SKM-1 (cell line): ENCODE measurements at regions not wholly inside any gene's neighbourhood (a gene's known extent, or its start where the extent isn't known, plus 50 kb on each side); places are given as distances from the start of the nearest gene placed in this dataset.

Source experiments
- DNase-seq: peaks from one replicate; lab custom pipeline; 2025; ENCODE audit not compliant: unreplicated experiment; lab: John Stamatoyannopoulos, UW

GRCh38 chr18:53755914-53756609, 468.4 kb downstream of the MBD2 start:
- DNase-seq, result no peak

DNA sequence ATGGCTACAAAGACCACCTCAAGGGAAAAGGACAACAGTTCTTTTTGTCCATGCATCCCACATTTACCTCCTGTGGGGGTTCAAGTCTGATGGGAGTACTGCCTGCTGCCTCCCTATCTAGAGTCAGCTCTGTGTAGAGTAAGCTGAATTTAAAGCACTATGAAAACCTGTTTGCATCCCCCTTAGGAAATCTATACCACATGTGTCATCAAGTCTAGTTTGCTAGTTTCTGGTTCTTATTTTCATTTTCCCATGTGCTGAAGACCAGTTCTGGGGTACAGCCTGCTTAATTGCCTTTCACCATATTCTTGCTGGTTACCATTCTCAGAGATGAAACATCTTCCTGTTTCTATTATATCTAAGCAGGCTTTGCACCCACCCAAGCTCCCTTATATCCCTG, 470.3 kb downstream of the MBD2 start:
- no peak for DNase-seq

- no peak for DNase-seq
Observed at GRCh38 chr18:53753601-53754000, 470.9 kb downstream of the MBD2 start.

DNA sequence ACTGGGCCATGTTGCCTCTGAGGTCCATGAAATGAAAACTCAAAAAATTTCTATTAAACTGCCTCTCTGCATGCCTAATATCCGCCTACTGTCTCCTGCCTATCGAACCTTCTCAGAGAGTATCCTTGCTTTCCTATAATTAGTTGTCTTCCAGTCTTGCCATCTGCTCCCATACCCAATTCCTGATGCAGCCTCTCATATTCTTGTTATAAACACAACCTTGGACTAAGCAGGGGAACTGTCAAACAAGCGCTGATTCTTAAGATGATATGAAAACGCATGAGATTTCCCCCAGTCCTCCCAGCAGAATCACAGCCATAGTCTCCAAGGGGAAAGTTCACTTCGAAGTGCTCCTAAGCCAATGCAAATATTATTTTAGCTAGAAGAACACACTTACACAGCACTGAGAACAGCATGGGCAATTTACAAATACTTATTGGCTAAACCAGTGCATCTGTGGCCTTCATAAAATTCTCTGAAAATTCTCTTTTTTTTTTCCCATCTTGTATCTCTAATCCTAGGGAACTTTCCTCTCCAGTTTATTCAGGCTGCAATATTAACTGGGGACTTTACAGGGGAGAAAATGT, 471.6 kb downstream of the MBD2 start:
- DNase-seq, result no peak

GRCh38 chr18:53749766-53750165, 474.7 kb downstream of the MBD2 start:
- DNase-seq, result no peak

- DNase-seq, result no peak
Observed at GRCh38 chr18:53747663-53748160, 476.8 kb downstream of the MBD2 start.

- DNase-seq, result no peak
Observed at GRCh38 chr18:53747210-53747609, 477.3 kb downstream of the MBD2 start.

GRCh38 chr18:53745986-53746385, 478.5 kb downstream of the MBD2 start:
- no peak for DNase-seq

- DNase-seq, result no peak
Observed at GRCh38 chr18:53745224-53745967, 479.1 kb downstream of the MBD2 start.

DNA sequence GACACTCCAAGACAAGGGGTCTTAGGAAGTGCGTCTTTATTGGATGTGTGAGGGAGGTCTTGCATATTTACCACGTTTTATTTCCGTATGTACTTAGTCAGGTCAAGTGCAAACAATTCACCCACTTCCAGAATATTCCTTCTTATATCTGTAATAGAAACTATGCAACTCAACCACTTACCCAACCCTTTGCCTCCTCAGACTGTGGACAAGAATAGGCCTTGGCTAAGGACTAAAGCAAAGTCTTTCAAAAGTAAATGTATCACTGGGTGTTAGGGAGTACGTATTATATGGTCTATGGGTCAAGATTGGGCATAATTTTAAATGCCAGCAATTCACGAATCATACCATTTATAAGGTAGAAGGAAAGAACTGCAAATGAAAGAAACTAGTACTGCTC, 484.8 kb downstream of the MBD2 start:
- no peak for DNase-seq

DNA sequence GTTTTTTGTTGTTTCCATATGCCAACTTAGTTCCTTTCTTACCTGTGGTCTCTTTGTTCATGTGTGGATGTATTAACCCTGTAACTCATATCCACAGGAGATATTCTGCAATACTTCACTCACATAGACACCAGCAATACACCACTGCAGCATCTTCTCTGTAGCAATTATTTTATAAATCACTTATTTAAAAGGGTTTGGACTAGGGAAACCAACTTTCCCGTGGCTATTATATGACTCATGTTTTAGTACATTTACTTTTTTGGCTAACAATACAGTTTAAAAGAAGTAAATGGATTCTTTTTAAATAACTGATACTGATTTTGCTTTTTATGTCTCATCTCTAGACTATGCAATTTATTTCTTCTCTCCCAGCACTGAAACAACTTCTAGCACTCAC, 488.9 kb downstream of the MBD2 start:
- DNase-seq, result no peak

- no peak for DNase-seq
Observed at GRCh38 chr18:53715243-53715853, 509.1 kb downstream of the MBD2 start.

GRCh38 chr18:53710080-53710479, 514.4 kb downstream of the MBD2 start:
- no peak for DNase-seq

DNA sequence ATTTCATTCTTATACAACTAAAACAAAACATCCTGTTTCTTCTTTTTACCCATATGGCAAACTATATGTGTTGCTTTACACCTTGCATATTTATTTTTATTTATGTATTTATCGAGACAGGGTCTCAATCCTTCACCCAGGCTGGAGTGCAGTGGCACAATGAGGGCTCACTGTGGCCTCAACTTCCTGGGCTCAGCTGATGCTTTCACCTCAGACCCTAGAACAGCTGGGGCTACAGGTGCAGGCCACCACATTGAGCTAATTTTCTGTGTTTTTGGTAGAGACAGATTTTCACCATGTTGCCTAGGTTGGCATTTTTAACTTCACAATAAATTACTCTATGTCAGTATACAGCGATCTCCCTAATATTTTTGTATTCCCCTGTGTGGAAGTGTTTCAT, 522.0 kb downstream of the MBD2 start:
- no peak for DNase-seq

DNA sequence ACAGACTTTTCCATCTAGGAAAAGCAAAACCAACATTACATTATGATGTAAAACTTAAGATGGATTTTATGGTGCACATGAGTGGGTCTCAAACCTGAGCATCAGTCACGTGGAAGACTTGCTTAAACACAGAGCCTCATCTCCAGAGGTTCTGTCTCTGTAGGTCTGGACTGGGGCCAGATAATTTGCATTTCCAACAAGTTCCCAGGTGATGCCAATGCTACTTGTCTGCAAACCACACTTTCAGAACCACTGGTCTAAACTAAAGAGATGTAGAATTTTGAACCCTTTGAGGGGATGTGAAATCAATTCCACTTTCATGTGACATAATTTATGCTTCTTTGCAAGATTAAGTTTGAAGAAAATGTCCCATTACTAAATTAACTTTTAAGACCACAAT, 522.8 kb downstream of the MBD2 start:
- no peak for DNase-seq

- no peak for DNase-seq
Observed at GRCh38 chr18:53698907-53699306, 525.6 kb downstream of the MBD2 start.

DNA sequence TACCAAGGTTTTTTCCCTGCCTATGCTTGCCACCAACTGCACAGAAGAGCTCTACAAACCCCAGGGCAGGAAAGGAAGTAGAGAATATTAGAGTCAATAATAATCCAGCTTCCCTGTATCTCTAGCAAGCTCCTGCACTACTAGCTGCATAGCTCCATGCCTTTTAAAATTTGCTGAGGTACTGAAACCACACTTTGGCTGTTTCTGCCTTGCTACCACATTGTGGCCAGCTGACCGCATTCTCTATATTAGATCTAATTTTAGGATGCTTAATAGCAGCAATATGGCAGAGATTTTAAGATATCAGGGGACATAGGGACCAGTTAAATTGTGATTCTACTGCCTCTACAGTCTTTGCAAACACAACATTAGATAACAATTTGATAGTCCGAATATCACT, 534.6 kb downstream of the MBD2 start:
- no peak for DNase-seq

- no peak for DNase-seq
Observed at GRCh38 chr18:53686965-53687364, 537.5 kb downstream of the MBD2 start.

DNA sequence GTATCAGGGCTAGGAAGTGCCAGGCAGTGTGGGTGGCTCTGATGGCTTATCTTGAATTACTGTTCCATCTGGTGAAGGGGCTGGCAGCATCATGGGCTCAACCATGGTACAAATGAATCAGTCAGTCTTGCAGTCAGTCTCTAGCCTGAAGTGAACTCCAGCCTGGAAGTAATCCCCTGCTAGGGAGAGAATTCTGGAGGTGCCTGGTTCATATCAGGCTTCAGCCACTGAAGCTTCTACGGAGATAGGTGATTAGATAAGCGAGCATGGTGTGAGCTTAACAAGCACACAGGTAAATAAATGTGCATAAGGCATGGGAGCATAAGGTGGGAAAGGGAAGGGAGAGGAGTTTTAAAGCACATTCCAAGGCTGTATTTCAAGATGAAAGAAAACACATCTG, 541.7 kb downstream of the MBD2 start:
- no peak for DNase-seq

DNA sequence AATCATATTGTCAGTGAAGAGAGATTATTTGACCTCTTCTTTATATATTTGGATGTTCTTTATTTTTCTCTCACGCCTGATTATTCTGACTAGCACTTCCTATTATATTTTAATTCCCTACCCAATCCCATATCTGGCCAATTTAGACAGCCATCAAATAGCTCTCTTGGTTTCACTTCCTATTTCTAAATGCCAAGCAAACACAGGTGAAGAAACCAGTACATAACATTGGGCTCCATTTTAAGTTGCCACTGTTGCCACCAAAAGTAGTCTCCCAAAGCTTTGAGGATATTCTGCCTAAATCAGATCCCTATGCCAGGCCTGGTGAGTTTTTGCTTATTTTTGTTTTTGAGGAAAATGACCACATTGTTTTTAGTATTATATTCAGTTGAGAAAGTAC, 547.0 kb downstream of the MBD2 start:
- no peak for DNase-seq

- no peak for DNase-seq
Observed at GRCh38 chr18:53665701-53666100, 558.8 kb downstream of the MBD2 start.

DNA sequence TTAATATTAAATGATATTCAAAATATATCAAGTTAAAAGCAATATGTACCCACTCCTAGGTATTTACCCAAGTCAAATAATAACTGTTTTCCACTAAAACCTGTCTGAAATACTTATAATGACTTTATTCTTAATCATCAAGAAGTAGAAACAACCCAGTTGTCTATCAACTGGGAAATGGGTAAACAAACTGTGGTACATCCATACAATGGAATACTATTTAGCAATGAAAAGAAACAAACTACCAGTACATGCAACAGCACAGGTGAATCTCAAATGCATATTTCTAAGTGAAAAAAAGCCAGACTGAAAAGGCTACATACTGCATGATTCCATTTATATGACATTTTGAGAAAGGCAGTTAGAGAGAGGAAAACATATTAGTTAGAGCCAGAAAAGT, 559.9 kb downstream of the MBD2 start:
- no peak for DNase-seq
